ENCODE measurements at regions not wholly inside any gene's neighbourhood (a gene's known extent, or its start where the extent isn't known, plus 50 kb on each side); places are given as distances from the start of the nearest gene placed in this dataset.

- TF ChIP-seq EZH2 (IDR thresholded peaks at IDR 0.05; ENCODE audit: borderline replicate concordance, low read length), result no peak
- TF ChIP-seq, protein P1, sequence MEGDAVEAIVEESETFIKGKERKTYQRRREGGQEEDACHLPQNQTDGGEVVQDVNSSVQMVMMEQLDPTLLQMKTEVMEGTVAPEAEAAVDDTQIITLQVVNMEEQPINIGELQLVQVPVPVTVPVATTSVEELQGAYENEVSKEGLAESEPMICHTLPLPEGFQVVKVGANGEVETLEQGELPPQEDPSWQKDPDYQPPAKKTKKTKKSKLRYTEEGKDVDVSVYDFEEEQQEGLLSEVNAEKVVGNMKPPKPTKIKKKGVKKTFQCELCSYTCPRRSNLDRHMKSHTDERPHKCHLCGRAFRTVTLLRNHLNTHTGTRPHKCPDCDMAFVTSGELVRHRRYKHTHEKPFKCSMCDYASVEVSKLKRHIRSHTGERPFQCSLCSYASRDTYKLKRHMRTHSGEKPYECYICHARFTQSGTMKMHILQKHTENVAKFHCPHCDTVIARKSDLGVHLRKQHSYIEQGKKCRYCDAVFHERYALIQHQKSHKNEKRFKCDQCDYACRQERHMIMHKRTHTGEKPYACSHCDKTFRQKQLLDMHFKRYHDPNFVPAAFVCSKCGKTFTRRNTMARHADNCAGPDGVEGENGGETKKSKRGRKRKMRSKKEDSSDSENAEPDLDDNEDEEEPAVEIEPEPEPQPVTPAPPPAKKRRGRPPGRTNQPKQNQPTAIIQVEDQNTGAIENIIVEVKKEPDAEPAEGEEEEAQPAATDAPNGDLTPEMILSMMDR (IDR thresholded peaks at IDR 0.05; ENCODE audit: low read length), result no peak
Observed at GRCh38 chr4:24102621-24103020, 212.8 kb upstream of the PPARGC1A start.

Measured in OCI-LY1 (cell line).